PFSK-1 (cell line): ENCODE measurements at regions not wholly inside any gene's neighbourhood (a gene's known extent, or its start where the extent isn't known, plus 50 kb on each side); places are given as distances from the start of the nearest gene placed in this dataset.

ENCODE experiments used
- FOXP2 ChIP-seq: optimal IDR thresholded peaks from 2 replicates; pipeline ENCODE3; 2011; ENCODE audit warnings: borderline replicate concordance, control low read depth, inconsistent platforms; ENCODE audit not compliant: insufficient read depth; ENCODE audit errors: extremely low read length, extremely low read depth
- POLR2AphosphoS5 ChIP-seq: IDR thresholded peaks from 2 replicates; pipeline ENCODE4 v1.6.1; 2012; ENCODE audit warnings: low read depth, mild to moderate bottlenecking, control low read depth, low read length, moderate library complexity
- SIN3A ChIP-seq: IDR thresholded peaks from 2 replicates; pipeline ENCODE4 v1.6.1; 2012; ENCODE audit warnings: mild to moderate bottlenecking, low read length, moderate library complexity, borderline replicate concordance; ENCODE audit not compliant: insufficient read depth
- TAF1 ChIP-seq: IDR thresholded peaks from 2 replicates; pipeline ENCODE4 v1.6.1; 2012; ENCODE audit warnings: low read length, control low read depth, borderline replicate concordance; ENCODE audit not compliant: insufficient read depth
- TF ChIP-seq, protein P1 (sequence below), 2 experiments: IDR thresholded peaks; 2 replicates each; pipeline versions ENCODE4 v1.6.1 to v1.8.0; 2011 to 2012; ENCODE audit warnings: low read depth in 2 of 2, low read length in 2 of 2, control low read depth in 1 of 2, inconsistent platforms in 1 of 2, mild to moderate bottlenecking in 1 of 2, moderate library complexity in 1 of 2; ENCODE audit not compliant: insufficient read depth in 1 of 2

DNA sequence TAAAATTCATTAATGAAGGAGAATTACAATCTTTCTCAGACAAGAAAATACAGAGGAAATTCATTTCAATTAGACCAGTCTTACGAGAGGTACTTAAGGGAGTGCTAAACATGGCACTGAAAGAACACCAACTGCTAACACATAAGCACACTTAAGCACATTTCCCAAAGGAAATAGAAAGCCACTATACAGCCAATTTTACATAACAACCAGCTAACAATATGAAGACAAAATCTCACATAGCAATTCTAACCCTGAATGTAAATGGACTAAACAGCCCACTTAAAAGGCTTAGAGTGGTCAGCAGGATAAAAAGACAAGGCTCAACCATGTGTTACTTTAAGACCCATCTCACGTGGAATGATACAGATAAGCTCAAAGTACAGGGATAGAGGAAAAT, 339.5 kb upstream of the LUZP2 start:
- no peak for TF ChIP-seq SIN3A

- TF ChIP-seq FOXP2 (no peak), SIN3A (no peak), TAF1 (no peak), POLR2AphosphoS5 (no peak)
- TF ChIP-seq, protein P1, sequence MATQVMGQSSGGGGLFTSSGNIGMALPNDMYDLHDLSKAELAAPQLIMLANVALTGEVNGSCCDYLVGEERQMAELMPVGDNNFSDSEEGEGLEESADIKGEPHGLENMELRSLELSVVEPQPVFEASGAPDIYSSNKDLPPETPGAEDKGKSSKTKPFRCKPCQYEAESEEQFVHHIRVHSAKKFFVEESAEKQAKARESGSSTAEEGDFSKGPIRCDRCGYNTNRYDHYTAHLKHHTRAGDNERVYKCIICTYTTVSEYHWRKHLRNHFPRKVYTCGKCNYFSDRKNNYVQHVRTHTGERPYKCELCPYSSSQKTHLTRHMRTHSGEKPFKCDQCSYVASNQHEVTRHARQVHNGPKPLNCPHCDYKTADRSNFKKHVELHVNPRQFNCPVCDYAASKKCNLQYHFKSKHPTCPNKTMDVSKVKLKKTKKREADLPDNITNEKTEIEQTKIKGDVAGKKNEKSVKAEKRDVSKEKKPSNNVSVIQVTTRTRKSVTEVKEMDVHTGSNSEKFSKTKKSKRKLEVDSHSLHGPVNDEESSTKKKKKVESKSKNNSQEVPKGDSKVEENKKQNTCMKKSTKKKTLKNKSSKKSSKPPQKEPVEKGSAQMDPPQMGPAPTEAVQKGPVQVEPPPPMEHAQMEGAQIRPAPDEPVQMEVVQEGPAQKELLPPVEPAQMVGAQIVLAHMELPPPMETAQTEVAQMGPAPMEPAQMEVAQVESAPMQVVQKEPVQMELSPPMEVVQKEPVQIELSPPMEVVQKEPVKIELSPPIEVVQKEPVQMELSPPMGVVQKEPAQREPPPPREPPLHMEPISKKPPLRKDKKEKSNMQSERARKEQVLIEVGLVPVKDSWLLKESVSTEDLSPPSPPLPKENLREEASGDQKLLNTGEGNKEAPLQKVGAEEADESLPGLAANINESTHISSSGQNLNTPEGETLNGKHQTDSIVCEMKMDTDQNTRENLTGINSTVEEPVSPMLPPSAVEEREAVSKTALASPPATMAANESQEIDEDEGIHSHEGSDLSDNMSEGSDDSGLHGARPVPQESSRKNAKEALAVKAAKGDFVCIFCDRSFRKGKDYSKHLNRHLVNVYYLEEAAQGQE (IDR thresholded peaks at IDR 0.05; ENCODE audit: insufficient read depth in 1 of 2, low read depth in 2 of 2, low read length in 2 of 2) = no peak
Observed at GRCh38 chr11:24161587-24161986, 335.3 kb upstream of the LUZP2 start.

- TF ChIP-seq TAF1 (no peak), SIN3A (no peak), POLR2AphosphoS5 (no peak), FOXP2 (no peak)
- TF ChIP-seq, protein P1 (IDR thresholded peaks at IDR 0.05; ENCODE audit: insufficient read depth in 1 of 2, low read depth in 2 of 2, low read length in 2 of 2) = no peak
Observed at GRCh38 chr11:24163146-24163545, 333.7 kb upstream of the LUZP2 start.

GRCh38 chr11:24163841-24164240, 333.0 kb upstream of the LUZP2 start:
- TF ChIP-seq POLR2AphosphoS5 = no peak
- no peak for TF ChIP-seq SIN3A
- TF ChIP-seq, protein P1 (IDR thresholded peaks at IDR 0.05; ENCODE audit: insufficient read depth in 1 of 2, low read depth in 2 of 2, low read length in 2 of 2) = no peak
- no peak for TF ChIP-seq FOXP2
- TF ChIP-seq TAF1 = no peak

DNA sequence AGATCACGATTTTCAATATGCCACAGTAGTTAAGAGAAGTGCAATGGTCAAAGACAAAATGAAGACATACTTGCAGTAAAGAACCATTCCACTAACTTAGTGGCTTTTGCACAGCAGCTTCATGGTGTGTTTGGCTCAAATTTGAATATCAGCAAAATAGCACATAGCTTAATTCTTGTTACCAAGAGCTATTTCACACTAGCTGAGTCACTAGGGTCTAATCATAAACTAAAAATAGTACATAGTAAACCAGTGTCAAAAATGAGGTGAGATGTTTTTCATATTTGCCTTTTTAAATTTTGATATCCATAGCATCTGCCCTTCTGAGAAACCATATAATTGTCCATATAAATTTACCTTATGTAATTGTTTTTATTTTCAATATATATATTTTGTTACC, 325.0 kb upstream of the LUZP2 start:
- TF ChIP-seq, protein P1 (IDR thresholded peaks at IDR 0.05; ENCODE audit: insufficient read depth in 1 of 2, low read depth in 2 of 2, low read length in 2 of 2) = no peak
- TF ChIP-seq SIN3A (no peak), POLR2AphosphoS5 (no peak), TAF1 (no peak), FOXP2 (no peak)
